Dermis microvascular lymphatic vessel endothelial cell (primary cell): ENCODE measurements at regions not wholly inside any gene's neighbourhood (a gene's known extent, or its start where the extent isn't known, plus 50 kb on each side); places are given as distances from the start of the nearest gene placed in this dataset.
A peak's percentile ranks its signal among the peaks of the same experiment; 100 is the strongest.
"Not testable (repeated sequence)": the region's sequence is repeated elsewhere in the genome, so short reads cannot be mapped to it uniquely, and the experiment has no call there.

Experiments used
- DNase-seq, 2 donors: peaks; one replicate each; pipeline versions ENCODE4 v3.0.0 to v3.0.0-alpha.2; 2010; ENCODE audit warnings: low read depth in 2 of 2

DNA sequence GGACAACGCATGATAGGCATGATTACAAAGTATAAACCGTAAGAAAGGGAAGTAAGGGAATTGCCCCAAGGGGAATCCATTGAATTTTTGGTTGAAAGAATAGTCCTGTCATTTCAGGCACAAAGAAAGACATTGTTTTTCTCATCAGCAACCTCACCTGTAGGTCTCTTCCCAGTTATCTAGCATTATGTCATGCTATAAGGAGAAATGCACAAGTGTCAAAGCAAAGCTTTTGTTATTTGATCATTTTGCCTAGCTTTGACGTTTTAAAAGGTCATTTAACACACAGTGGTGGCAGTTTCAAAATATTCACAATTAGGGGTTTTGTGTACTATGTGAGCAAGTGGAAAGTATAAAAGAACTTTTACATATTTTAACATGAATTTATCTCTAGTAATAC, 796.2 kb upstream of the MIR17HG start:
- DNase-seq, result no peak

DNA sequence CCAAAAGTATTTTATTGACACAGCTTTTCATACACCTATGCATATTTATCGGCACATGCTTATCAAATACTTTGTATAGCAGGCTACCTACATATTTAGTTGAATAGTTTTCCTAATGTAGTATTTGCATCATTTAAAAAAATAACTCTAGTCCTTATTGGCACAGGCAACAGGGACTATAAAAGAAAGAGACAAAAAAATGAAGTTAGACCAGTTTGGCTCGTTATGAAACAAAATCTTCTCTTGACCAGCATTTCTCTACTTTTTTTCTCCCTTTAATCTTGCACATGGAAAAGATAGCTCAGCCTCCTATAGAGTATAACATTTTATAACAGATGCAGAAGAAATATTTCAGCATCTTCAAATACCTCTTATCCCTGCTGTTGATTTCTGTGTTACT, 794.8 kb upstream of the MIR17HG start:
- DNase-seq, result no peak

DNA sequence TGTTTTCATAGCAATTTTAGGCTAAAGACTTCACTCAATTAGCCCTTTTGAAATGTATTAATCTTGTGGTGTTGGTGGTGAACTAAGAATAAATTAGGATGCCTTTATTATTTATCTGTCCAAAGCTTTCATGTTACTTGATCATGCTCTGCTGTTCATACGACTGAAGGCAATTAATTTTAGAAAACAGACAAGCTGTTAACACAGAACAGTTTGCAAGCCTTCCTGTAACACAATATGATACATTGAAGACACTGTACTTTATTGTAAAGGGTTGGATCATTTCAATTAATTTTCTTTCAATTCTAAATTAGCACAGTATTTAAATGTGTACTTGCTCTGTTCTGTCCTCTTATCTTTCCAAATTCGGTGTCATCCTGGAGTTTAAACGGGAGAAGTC, 794.3 kb upstream of the MIR17HG start:
- DNase-seq, result no peak

DNA sequence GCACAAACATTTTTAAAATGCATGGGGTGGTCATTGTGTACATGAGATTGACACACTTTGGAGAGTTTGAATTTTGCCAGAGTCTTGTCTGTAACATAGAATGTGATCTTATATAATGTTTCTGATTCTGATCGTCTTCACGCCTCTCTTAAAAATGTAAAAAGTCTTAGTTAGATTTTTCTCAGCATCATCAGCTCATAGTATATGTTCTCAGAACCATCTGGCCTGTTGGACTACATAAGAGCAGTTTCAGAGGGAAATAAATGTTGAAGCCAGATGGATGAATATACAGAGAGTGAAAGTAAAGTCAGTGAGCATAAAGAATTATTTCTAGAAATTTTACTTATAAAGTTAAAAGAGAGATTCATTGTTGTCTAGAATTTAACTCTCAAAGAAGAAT, 789.9 kb upstream of the MIR17HG start:
- no peak for DNase-seq

DNA sequence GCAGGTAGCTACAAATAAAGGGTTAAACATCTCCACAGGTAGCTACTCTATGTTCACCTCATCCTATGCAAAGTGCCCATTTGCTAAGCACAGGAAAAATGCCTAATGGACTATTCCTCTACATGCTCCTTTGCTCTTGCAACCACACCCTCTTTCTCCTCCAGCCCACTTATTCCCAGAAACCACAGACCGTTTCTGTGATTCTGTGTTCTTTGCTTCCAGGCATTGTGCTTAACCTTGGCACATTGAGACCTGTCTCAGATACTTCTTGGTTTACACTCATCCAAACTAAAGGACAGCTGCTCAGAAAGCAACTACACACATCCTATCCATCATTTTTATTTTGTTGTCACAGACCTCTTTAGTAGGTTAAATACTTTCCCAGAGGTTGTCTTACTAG, 785.0 kb upstream of the MIR17HG start:
- DNase-seq, result no peak

DNA sequence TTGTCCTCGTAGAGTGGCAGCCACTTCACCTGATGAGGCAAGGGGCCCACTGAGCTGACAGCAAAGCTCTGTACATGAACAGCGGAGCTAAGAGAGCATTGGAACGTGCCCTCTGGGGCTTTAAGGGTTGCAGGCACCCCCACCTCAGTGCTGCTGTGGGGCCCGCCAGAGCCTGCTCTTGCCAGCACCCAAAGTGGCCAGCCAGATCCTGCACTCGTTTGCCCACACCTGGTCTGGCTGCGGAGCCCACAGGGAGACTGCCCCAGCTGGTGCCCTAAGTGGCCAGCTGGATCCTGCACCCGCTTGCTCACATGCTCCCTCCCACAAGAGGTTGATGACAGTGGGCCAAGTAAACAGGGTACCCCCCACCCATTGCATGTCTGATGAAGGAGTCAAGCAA, 783.4 kb upstream of the MIR17HG start:
- DNase-seq, result no peak

DNA sequence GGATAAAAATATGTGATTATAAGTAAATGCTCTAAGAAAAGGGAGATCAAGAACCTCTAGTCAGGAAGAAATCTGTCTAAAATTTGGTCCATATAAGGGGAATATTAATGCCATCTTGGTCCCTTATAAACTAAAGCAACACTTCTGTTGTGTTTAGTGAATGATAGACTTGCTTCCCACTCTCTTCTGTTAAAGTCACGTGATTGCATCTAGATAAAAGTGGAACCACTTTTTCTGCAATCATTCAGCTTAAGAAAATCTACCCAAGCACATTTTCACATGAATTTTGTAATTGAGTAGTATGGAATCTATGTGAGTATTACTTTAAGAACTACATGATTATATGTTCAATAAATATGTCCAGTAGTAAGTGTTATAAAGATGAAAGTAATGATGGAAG, 782.9 kb upstream of the MIR17HG start:
- no peak for DNase-seq

DNA sequence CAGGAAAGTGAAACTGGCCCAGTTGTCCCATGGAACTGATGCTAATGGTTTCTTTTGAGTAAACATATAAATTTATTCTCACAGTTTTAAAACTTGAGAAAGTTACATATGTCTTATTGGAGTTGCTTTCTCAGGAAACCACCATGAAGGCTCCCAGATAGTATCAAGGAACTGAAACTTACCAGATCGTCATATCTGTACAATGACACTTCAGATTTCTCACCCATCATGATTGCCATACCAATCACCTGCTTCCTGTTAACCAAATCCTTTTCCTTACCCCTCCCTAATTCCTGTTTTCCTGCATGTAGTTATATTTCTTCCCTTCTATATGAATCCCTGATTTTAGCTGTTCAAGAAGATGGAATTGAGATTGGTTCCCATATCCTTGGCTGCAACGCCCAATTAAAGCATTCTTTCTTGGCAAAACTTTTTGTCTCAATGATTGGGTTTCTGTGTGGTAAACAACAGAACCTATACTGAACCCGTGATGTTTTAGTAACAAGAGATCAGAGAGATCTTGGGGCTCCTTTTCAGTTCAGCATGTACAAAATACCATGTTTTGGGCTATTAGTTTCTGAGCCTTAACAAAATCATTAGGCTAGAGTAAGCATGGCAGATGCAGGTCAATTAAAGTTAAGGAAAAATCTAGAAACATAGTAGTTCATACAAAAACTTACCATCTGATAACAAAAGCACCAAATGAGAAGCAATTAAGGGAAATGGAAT, 781.3 kb upstream of the MIR17HG start:
- DNase-seq, result no peak

DNA sequence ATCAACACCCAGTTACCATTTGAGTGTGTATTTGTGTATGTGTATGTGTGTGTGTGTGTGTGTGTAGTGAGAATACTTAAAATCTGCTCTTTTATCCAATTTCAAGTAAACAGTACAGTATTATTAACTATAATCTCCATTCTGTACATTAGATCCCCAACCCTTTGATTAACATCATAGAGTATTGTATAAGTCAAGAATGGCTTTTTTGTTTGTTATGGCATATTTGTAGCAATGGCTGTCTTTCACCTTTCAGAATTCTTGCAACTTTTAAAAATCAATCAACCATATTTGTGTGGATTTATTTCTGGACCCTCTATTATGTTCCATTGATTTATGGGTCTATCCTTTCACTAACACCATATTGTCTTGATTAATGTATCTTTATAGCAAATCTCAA, 779.3 kb upstream of the MIR17HG start:
- DNase-seq, result no peak

DNA sequence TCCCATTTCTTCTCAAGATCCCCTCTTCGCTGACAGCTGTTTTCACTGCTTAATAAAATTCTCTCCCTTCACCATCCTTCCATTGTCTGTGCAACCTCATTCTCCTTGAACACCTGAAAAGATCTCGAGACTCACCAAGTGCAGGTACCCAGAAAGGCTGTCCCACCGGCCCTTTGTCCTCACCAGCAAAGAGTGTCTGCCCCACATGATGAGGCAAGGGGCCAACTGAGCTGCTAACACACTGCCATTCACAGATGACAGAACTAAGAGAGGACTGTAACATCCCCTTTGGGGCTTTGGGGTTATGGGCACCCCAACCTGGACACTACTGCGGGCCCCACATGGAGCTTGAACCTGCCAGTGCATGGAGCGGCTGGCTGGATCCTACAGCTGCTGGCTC, 771.4 kb upstream of the MIR17HG start:
- DNase-seq, result no peak

DNA sequence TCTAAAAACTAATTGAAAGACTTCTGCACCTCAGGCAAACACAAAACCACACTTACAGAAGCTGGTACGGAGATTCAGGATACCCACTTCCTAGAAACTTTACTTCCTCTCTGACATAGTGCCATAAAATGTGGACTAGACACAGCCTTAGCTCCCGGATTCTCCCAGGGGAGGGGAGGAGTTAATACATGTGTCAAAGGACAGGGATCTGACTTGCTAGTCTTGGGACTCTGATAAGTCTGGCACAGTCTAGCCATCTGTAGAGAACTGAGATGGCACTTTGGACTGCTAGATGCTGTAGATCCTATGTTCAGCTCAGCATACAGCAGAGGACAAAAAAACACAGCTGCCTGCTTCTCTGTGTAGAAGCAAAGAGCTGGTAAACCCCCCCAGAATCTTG, 769.8 kb upstream of the MIR17HG start:
- DNase-seq, result no peak

DNA sequence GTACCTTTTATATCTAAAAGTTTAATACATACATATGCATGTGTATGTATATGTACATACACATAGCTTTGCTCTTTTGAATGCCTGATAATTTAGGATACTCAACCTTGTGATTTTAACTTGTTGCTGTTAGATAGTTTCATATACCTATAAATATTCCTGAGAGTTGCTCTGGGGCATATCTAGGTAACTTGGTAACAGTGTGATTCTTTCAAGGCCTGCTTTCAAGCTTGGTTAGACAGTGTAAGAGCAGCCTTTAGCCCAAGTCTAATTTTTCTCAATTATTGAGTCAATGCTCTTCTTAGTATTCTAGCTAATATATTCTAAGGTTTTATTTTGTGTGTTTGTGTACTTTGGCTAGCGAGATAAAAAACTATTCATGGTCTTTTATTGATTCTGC, 762.1 kb upstream of the MIR17HG start:
- no peak for DNase-seq

DNA sequence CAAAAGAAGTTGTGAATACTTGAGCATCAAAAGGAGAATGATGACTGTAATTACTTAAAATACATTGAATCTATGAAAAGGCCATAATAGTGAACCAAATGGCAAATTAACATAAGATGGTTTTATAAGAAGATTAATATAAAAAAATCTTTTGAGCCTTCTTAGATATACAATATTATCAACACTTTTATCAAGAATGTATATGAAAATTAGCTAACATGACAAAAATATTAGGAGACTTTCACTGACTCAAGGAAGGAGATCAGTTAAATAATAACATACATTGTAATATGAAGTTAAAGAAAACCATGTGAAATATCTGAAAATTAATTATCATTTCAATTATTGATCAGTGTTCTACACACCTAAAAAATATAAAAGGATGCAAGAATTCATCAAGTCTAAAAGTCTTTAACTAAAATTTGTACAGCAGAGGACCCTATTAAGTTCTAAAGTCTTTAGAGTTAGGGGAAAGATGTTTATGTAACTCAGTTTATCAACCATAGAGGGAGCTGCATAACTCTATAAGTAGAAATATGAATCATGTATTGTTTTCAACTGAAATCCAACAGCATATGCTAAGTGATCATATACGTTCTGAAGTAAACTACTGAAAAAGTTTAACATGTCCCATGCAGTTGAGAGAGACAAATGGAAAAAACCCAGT, 756.1 kb upstream of the MIR17HG start:
- no peak for DNase-seq

DNA sequence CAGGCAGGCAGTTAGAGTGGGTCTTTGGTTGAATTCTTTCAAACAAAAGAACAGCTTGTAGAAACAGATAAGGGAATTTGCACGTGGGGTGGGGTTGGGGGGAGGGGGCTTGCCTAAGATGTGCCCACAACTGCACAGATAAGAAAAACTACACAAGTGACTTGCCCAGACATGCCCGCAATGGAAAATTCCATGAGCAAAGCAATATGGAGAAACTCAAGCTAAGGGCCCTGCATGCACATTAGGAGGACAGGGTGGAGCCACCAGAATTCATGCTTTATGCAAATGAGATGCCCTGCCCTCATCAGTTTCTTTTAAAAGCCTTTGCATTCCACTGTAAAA, 755.6 kb upstream of the MIR17HG start:
- DNase-seq, result no peak

DNA sequence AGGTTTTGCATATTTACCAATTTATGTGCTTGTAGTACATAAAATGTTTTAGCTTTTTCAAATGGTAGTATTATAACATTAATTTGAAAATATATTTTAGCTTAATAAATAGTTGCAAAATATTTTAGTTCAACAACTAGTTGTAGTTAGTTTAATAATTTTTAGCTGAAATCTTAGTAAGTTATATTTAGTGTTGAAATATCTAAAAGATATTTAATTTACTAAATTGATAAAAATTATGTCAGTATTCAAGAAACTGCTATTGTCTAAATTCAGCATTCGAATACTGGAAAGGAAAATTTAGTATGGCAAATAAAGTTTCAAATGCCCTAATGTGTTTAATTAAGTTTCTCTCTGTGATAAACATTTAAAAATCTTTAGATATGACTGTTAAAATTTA, 754.5 kb upstream of the MIR17HG start:
- DNase-seq, result no peak

DNA sequence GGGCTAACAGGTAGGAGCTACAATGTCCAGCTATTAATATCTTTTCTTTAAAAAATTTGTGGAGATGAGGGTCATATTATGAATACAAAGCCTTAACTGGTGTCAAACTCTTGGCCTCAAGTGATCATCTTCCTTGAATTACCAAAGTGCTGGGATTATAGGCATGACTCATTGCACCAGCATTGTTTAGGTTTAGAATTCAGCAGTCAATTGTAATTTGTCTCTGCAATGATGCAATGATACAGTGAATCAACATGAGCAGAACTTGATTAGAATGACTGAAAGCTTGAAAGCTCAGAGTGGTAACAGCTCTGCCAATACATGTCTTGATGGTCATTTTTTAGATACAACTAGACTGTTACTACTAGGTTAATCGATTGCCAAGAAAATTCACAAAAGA, 752.8 kb upstream of the MIR17HG start:
- DNase-seq, result peak in 1 of 2 donors; percentile 5

DNA sequence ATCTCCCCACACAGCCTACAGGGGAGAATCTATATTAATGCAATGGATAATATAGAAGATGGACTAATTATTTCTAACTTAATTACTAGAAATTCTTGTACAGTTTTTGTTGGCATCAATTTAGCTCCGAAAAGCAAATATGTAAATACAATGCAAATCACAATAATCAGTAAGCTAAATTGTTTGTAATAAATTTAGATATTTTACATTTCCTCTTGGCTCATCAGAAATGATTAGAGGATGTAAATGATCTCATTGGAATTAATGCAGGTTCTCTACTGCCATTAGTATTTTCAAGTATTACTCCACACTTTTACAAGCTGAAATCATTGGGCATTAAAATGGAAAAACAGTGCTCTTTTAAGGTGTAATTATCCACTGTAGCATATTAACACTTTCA, 741.8 kb upstream of the MIR17HG start:
- DNase-seq, result no peak

DNA sequence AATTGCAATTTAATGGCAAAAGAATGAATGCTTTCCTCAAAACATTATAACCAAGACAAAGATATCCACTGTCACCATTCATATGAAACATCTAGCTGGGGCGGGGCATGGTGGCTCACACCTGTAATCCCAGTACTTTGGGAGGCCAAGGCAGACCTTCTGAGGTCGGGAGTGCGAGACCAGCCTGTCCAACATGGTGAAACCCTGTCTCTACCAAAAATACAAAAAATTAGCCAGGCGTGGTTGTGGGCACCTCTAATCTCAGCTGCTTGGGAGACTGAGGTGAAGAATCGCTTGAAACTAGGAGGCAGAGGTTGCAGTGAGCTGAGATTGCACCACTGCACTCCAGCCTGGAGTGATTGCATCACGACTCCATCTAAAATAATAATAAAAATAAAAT, 740.6 kb upstream of the MIR17HG start:
- not testable (repeated sequence) for DNase-seq

DNA sequence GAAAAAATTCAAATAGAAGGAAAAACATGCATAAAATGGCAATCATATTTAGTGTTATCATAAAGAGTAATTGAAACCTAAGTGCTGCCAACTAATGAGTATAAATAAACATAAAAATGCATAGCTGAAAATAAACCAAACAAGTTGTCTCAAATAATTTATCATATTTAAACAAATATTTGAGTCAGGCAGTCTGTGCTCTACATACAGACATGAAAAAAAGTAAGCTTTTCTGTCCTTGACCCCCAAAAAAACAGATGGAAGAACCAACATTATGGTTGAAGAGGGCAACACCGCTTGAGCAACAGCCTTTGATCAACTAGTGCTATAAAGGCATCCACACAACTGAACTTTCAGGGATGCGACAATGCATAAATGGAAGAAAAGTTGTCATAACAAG, 735.1 kb upstream of the MIR17HG start:
- no peak for DNase-seq

DNA sequence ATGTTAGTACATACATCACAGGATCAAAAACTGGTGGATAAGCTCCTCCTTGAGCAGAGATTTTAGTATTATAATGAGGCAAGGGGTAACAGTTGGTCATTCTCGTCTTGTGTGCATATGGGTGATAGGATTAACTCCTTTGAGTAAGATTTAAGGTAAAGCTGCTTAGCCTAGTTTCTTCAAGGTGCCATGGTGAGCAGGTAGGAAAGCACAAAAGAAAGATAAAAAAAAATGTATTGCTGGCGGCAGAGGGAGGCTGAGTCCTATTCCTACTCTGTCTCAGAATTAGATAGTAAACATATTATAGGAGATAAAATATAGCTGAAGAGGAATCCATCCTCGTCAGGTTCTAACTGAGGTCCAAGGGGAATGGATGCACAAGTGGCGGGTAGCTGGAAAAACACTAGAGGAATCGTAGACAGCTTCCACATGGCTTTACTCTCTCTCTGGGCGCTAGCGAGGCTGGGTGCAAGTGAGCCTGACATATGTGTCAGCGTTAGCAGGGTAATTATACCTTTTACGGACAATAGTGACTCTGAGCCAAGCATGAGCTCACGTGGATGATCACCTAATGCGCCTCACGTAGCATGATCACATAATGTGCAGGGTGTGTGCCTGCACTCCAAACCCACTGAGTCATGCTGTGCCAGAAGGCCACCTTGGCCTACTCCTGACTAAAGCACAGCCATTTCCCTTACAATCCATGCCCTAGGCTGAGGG, 734.3 kb upstream of the MIR17HG start:
- no peak for DNase-seq

DNA sequence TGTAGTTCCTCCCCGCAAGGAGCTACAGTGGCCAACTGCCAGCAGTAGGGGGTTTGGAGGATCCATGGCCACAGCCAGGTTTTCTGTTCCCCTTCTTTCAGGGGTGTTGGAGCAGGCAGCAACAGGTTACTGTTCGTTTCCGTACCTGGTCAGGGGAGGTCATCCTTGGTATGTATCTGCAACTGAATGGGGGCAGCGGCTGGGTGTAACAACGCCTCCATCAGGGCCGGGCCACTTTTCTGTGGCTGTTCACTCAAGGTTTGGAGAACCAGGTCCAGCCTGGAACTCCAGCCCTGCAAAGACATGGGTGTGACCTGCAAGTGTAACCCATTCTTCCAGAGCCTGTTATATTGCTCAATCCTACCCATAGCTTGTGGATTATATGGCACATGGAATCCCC, 732.3 kb upstream of the MIR17HG start:
- no peak for DNase-seq

DNA sequence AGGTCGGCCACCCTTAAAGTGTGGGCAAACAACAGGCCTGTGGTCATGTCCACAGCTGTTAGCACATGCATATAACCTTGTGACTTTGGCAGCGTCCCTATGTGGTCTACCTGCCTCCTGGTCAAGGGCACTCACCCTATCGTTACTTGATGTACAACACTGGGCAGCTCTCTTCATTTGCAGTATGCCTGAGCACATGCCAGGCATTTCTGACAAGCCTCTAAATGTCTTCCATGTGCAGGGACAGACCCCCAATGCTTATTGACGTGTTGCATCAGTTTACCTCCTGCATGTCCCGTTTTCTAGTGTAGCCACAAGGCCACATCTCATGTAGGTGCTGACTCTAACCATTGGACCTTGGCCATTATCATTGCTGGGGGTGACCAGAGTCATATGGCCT, 731.7 kb upstream of the MIR17HG start:
- no peak for DNase-seq

DNA sequence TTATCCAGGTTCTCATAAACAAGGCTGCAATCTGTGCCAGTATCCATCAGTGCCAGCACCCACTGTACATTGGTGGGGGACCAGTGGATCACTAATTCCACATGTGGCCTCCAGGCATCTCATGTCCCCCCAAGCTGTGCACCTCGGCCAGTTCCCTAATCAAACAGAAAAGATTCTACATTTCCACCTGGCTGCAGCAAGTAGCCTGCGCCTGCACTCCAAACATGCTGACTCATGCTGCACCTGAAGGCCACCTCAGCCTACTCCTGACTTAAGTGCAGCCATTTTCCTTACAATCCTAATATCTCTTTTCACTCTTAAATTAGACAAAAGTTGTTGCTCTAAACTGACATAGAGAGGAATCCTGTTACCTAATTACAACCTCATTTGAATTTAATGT, 729.4 kb upstream of the MIR17HG start:
- DNase-seq, result no peak
